Ovary (tissue), 3 donors: ENCODE measurements at regions not wholly inside any gene's neighbourhood (a gene's known extent, or its start where the extent isn't known, plus 50 kb on each side); places are given as distances from the start of the nearest gene placed in this dataset.

ENCODE experiments used
- CTCF ChIP-seq, 3 donors: fragments of 450-650 bp in 2 of 3; fragments of 200-600 bp in 1 of 3; IDR thresholded peaks; one replicate each; pipeline versions ENCODE4 v1.5.1 to v1.8.0; 2016 to 2022; ENCODE audit warnings: antibody characterized with exemption in 3 of 3, mild to moderate bottlenecking in 1 of 3
- POLR2A ChIP-seq: fragments of 450-650 bp; IDR thresholded peaks from one replicate; pipeline ENCODE4 v1.6.1; 2017; ENCODE audit warnings: antibody characterized with exemption, mild to moderate bottlenecking, moderate library complexity
- donor health status: DM: no; HTN: no; CAD: no.

GRCh38 chr11:15735706-15736105 lies 620.6 kb downstream of the SOX6 start:
- TF ChIP-seq CTCF (IDR thresholded peaks at IDR 0.05) = no peak
- no peak for TF ChIP-seq POLR2A
